OCI-LY1 (cell line): ENCODE measurements at regions not wholly inside any gene's neighbourhood (a gene's known extent, or its start where the extent isn't known, plus 50 kb on each side); places are given as distances from the start of the nearest gene placed in this dataset.

Experiments used
- H2AFZ ChIP-seq: fragments of 200-600 bp; sonication (generic), shearing (Covaris generic); 2 replicates; pipeline ENCODE4 v1.6.0; 2014; ENCODE audit warnings: antibody characterized with exemption, mild to moderate bottlenecking, low read length
- H3F3A ChIP-seq: fragments of 200-600 bp; sonication (generic), shearing (Covaris generic); 2 replicates; pipeline ENCODE4 v1.6.0; 2014; ENCODE audit warnings: mild to moderate bottlenecking, antibody characterized with exemption, low read length, moderate library complexity; ENCODE audit not compliant: insufficient read depth
- H3K27ac ChIP-seq: fragments of 200-600 bp; sonication (generic); 2 replicates; pipeline ENCODE4 v1.5.1; 2014; ENCODE audit warnings: low read length, mixed run types, mild to moderate bottlenecking, low read depth; ENCODE audit not compliant: poor library complexity, severe bottlenecking
- H3K27me3 ChIP-seq: fragments of 200-600 bp; sonication (generic); 2 replicates; pipeline ENCODE4 v1.6.0; 2014; ENCODE audit warnings: antibody characterized with exemption, mild to moderate bottlenecking, low read length, moderate library complexity; ENCODE audit not compliant: insufficient read depth
- H3K36me3 ChIP-seq: fragments of 200-600 bp; sonication (generic); 2 replicates; pipeline ENCODE4 v1.6.1; 2014; ENCODE audit warnings: mild to moderate bottlenecking, antibody characterized with exemption, low read length, moderate library complexity, mixed read lengths; ENCODE audit not compliant: insufficient read depth
- H3K4me1 ChIP-seq: fragments of 200-600 bp; sonication (generic); 2 replicates; pipeline ENCODE4 v1.5.1; 2014; ENCODE audit warnings: mild to moderate bottlenecking, low read length, moderate library complexity; ENCODE audit not compliant: insufficient read depth, severe bottlenecking
- H3K4me2 ChIP-seq: fragments of 200-600 bp; sonication (generic), shearing (Covaris generic); 2 replicates; pipeline ENCODE4 v1.6.1; 2014; ENCODE audit warnings: low read length
- H3K4me3 ChIP-seq: fragments of 200-600 bp; sonication (generic); 2 replicates; pipeline ENCODE4 v1.5.1; 2014; ENCODE audit warnings: low read length, low read depth, mild to moderate bottlenecking, mixed read lengths; ENCODE audit not compliant: poor library complexity, severe bottlenecking
- H3K79me2 ChIP-seq: fragments of 200-600 bp; shearing (Covaris generic); 2 replicates; pipeline ENCODE4 v1.6.1; 2016; ENCODE audit warnings: mixed run types, low read length, mixed read lengths; ENCODE audit not compliant: insufficient read depth
- H3K9ac ChIP-seq: fragments of 200-600 bp; sonication (generic), shearing (Covaris generic); 2 replicates; pipeline ENCODE4 v1.6.1; 2014; ENCODE audit warnings: mild to moderate bottlenecking, low read length, mixed read lengths
- H3K9me2 ChIP-seq: fragments of 200-600 bp; sonication (generic), shearing (Covaris generic); 2 replicates; pipeline ENCODE4 v1.6.1; 2014; ENCODE audit warnings: low read depth, mild to moderate bottlenecking, low read length, mixed read lengths
- H3K9me3 ChIP-seq: fragments of 200-600 bp; shearing (Covaris generic); 2 replicates; pipeline ENCODE4 v1.6.1; 2014; ENCODE audit warnings: low read length, mixed read lengths
- H4K20me1 ChIP-seq: fragments of 200-600 bp; sonication (generic), shearing (Covaris generic); 2 replicates; pipeline ENCODE4 v1.6.0; 2016; ENCODE audit warnings: mild to moderate bottlenecking, low read length; ENCODE audit not compliant: insufficient read depth
- CTCF ChIP-seq: fragments of 200-600 bp; sonication (generic), shearing (Covaris generic); IDR thresholded peaks from 2 replicates; pipeline ENCODE4 v1.5.1; 2017; ENCODE audit warnings: mild to moderate bottlenecking, antibody characterized with exemption, low read length, moderate library complexity, mixed read lengths
- EZH2 ChIP-seq: fragments of 200-600 bp; sonication (generic), shearing (Covaris generic); IDR thresholded peaks from 2 replicates; pipeline ENCODE4 v1.8.0; 2017; ENCODE audit warnings: borderline replicate concordance, mixed run types, mild to moderate bottlenecking, antibody characterized with exemption, low read length, moderate library complexity, mixed read lengths

- H3K4me1 ChIP-seq: no peaks in the 10 kb centered on the region
- no peaks in the 10 kb centered on the region for H3K79me2 ChIP-seq
- no peak overlapping the region for H3K27ac ChIP-seq
- TF ChIP-seq CTCF (no peak), EZH2 (no peak)
- H4K20me1 ChIP-seq: no peaks in the 10 kb centered on the region
- H3K4me3 ChIP-seq: no peak overlapping the region
- H2AFZ ChIP-seq: no peak overlapping the region
- no peaks in the 10 kb centered on the region for H3K27me3 ChIP-seq
- H3K9me3 ChIP-seq: no peaks in the 10 kb centered on the region
- H3F3A ChIP-seq: no peaks in the 10 kb centered on the region
- no peak overlapping the region for H3K9ac ChIP-seq
- H3K9me2 ChIP-seq: no peaks in the 10 kb centered on the region
- H3K4me2 ChIP-seq: no peak overlapping the region
- H3K36me3 ChIP-seq: no peaks in the 10 kb centered on the region
Observed at GRCh38 chr5:4188704-4189103, 593.1 kb downstream of the IRX1 start.

DNA sequence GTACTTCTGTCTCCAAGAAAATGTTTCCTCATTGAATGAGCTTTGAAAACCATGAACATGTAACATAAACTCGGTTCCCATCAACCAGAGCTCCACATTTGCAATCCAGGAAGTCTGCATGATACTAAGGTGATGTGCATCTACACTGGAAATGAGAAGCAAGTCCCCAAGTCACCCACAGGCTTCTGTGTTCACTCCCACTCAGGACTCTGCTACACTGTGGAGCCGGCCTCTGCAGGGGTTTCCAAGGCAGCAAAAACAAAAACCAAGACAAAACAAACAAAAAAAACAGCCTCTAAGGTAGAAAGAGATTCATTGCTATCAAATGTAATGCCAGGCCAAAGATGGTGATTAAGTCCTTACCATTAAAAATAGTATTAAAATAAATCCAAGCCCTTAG is 593.7 kb downstream of the IRX1 start:
- Histone ChIP-seq H3K9me3 (no peaks in the 10 kb centered on the region), H3K27me3 (no peaks in the 10 kb centered on the region), H3K27ac (no peak overlapping the region), H2AFZ (no peak overlapping the region), H3K36me3 (no peaks in the 10 kb centered on the region), H3K4me1 (no peaks in the 10 kb centered on the region), H3K79me2 (no peaks in the 10 kb centered on the region), H3K4me2 (no peak overlapping the region), H3K9ac (no peak overlapping the region), H4K20me1 (no peaks in the 10 kb centered on the region), H3K9me2 (no peaks in the 10 kb centered on the region), H3K4me3 (no peak overlapping the region), H3F3A (no peaks in the 10 kb centered on the region)
- TF ChIP-seq CTCF (no peak), EZH2 (no peak)

GRCh38 chr5:4191041-4191440 is 595.4 kb downstream of the IRX1 start:
- H3F3A ChIP-seq: no peaks in the 10 kb centered on the region
- no peak overlapping the region for H3K4me3 ChIP-seq
- H3K79me2 ChIP-seq: no peaks in the 10 kb centered on the region
- H3K27me3 ChIP-seq: no peaks in the 10 kb centered on the region
- no peaks in the 10 kb centered on the region for H3K4me1 ChIP-seq
- H3K27ac ChIP-seq: no peak overlapping the region
- no peaks in the 10 kb centered on the region for H3K9me3 ChIP-seq
- no peak overlapping the region for H3K4me2 ChIP-seq
- H3K9ac ChIP-seq: no peak overlapping the region
- TF ChIP-seq CTCF (no peak), EZH2 (no peak)
- no peaks in the 10 kb centered on the region for H3K9me2 ChIP-seq
- no peaks in the 10 kb centered on the region for H4K20me1 ChIP-seq
- H2AFZ ChIP-seq: no peak overlapping the region
- H3K36me3 ChIP-seq: no peaks in the 10 kb centered on the region
